Gastrocnemius medialis (tissue), 4 donors: ENCODE measurements at regions not wholly inside any gene's neighbourhood (a gene's known extent, or its start where the extent isn't known, plus 50 kb on each side); places are given as distances from the start of the nearest gene placed in this dataset.

Experiments
- POLR2A ChIP-seq, 2 donors: fragments of 450-650 bp; IDR thresholded peaks; one replicate each; pipeline ENCODE4 v1.6.1; 2017; ENCODE audit warnings: antibody characterized with exemption in 2 of 2, mild to moderate bottlenecking in 2 of 2, moderate library complexity in 2 of 2
- TF ChIP-seq, protein P1 (sequence below), 5 experiments: fragments of 450-650 bp in 3 of 5; fragments of 200-600 bp in 2 of 5; sonication (generic) in 2 of 5; IDR thresholded peaks in 4 of 5; conservative IDR thresholded peaks in 1 of 5; 1 replicate in 4 of 5; 2 replicates in 1 of 5; pipeline ENCODE4 v1.5.1; 2016 to 2019; ENCODE audit warnings: antibody characterized with exemption in 5 of 5, mild to moderate bottlenecking in 3 of 5, moderate library complexity in 3 of 5

GRCh38 chr20:21622097-21622857 lies 83.2 kb upstream of the PAX1 start:
- TF ChIP-seq, protein P1, sequence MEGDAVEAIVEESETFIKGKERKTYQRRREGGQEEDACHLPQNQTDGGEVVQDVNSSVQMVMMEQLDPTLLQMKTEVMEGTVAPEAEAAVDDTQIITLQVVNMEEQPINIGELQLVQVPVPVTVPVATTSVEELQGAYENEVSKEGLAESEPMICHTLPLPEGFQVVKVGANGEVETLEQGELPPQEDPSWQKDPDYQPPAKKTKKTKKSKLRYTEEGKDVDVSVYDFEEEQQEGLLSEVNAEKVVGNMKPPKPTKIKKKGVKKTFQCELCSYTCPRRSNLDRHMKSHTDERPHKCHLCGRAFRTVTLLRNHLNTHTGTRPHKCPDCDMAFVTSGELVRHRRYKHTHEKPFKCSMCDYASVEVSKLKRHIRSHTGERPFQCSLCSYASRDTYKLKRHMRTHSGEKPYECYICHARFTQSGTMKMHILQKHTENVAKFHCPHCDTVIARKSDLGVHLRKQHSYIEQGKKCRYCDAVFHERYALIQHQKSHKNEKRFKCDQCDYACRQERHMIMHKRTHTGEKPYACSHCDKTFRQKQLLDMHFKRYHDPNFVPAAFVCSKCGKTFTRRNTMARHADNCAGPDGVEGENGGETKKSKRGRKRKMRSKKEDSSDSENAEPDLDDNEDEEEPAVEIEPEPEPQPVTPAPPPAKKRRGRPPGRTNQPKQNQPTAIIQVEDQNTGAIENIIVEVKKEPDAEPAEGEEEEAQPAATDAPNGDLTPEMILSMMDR (IDR thresholded peaks at IDR 0.05 in 4 of 5, conservative IDR thresholded peaks at IDR 0.05 in 1 of 5), result no peak
- no peak for TF ChIP-seq POLR2A (IDR thresholded peaks at IDR 0.05)
